Pons (tissue), 1 donor: ENCODE measurements at regions not wholly inside any gene's neighbourhood (a gene's known extent, or its start where the extent isn't known, plus 50 kb on each side); places are given as distances from the start of the nearest gene placed in this dataset.
"Not testable (repeated sequence)": the region's sequence is repeated elsewhere in the genome, so short reads cannot be mapped to it uniquely, and the experiment has no call there.

Experiments used
- DNase-seq: peaks from one replicate; pipeline ENCODE4 v3.0.0-alpha.2; 2016; ENCODE audit warnings: low spot score

- DNase-seq = no peak
Observed at GRCh38 chr4:187335339-187335738, 611.7 kb upstream of the FAT1 start.

GRCh38 chr4:187354740-187355139 lies 631.1 kb upstream of the FAT1 start:
- DNase-seq = no peak

GRCh38 chr4:187357045-187357643 lies 633.5 kb upstream of the FAT1 start:
- no peak for DNase-seq

- no peak for DNase-seq
Observed at GRCh38 chr4:187357821-187358220, 634.2 kb upstream of the FAT1 start.

- no peak for DNase-seq
Observed at GRCh38 chr4:187362937-187363857, 632.4 kb upstream of the ZFP42 start.

GRCh38 chr4:187364401-187364800 lies 631.2 kb upstream of the ZFP42 start:
- no peak for DNase-seq

- DNase-seq = no peak
Observed at GRCh38 chr4:187364851-187365250, 630.7 kb upstream of the ZFP42 start.

- no peak for DNase-seq
Observed at GRCh38 chr4:187366530-187366929, 629.0 kb upstream of the ZFP42 start.

GRCh38 chr4:187370918-187371317 lies 624.7 kb upstream of the ZFP42 start:
- no peak for DNase-seq

GRCh38 chr4:187378441-187378840 lies 617.1 kb upstream of the ZFP42 start:
- DNase-seq = no peak

GRCh38 chr4:187380181-187380581 lies 615.4 kb upstream of the ZFP42 start:
- no peak for DNase-seq

- DNase-seq = no peak
Observed at GRCh38 chr4:187383181-187383580, 612.4 kb upstream of the ZFP42 start.

- no peak for DNase-seq
Observed at GRCh38 chr4:187387739-187388138, 607.8 kb upstream of the ZFP42 start.

GRCh38 chr4:187389420-187389819 lies 606.2 kb upstream of the ZFP42 start:
- no peak for DNase-seq

- DNase-seq = no peak
Observed at GRCh38 chr4:187390646-187391045, 604.9 kb upstream of the ZFP42 start.

GRCh38 chr4:187393531-187394344 lies 601.8 kb upstream of the ZFP42 start:
- no peak for DNase-seq

GRCh38 chr4:187396106-187396505 lies 599.5 kb upstream of the ZFP42 start:
- no peak for DNase-seq

GRCh38 chr4:187408447-187408846 lies 587.1 kb upstream of the ZFP42 start:
- DNase-seq = not testable (repeated sequence)

GRCh38 chr4:187413564-187414358 lies 581.8 kb upstream of the ZFP42 start:
- no peak for DNase-seq

GRCh38 chr4:187414716-187415115 lies 580.9 kb upstream of the ZFP42 start:
- DNase-seq = no peak

GRCh38 chr4:187415231-187415630 lies 580.3 kb upstream of the ZFP42 start:
- DNase-seq = peak; percentile 4

- DNase-seq = no peak
Observed at GRCh38 chr4:187416216-187416615, 579.4 kb upstream of the ZFP42 start.
